ENCODE measurements at regions not wholly inside any gene's neighbourhood (a gene's known extent, or its start where the extent isn't known, plus 50 kb on each side); places are given as distances from the start of the nearest gene placed in this dataset.
"Not testable (repeated sequence)": the region's sequence is repeated elsewhere in the genome, so short reads cannot be mapped to it uniquely, and the experiment has no call there.

DNA sequence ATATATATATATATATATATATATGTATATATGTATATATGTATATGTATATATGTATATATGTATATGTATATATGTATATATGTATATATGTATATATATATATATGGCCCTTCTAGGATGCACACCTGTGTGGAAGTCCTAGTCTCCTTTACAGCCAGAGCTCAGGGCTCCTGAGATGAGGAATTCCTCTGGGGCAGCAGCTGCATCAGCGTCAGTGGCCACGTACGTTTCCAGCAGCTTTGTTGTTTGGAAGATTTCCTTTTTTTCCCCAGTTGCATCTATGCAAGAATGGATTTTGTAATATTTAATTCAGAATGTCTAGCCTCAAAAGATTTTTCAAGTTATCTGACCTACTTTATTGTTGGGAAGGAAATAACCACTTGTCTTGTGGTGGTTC, 68.6 kb downstream of the TNFAIP2 start:
- H3K4me1 Mint-ChIP-seq (ENCODE audit: low read depth), result peaks cover 8% of the 10 kb centered on the region
- peaks cover 20% of the 10 kb centered on the region for H3K27me3 Mint-ChIP-seq (ENCODE audit: low read depth)
- DNase-seq (ENCODE audit: low spot score), result no peak
- TF ChIP-seq CTCF (IDR thresholded peaks at IDR 0.05), result no peak
- no peak overlapping the region for H3K4me3 Mint-ChIP-seq (ENCODE audit: unreplicated experiment)
- H3K9me3 Mint-ChIP-seq (ENCODE audit: low read depth), result peaks cover 2% of the 10 kb centered on the region
- no peaks in the 10 kb centered on the region for H3K36me3 Mint-ChIP-seq (ENCODE audit: low read depth)
- H3K27ac Mint-ChIP-seq (ENCODE audit: unreplicated experiment), result no peak overlapping the region

DNA sequence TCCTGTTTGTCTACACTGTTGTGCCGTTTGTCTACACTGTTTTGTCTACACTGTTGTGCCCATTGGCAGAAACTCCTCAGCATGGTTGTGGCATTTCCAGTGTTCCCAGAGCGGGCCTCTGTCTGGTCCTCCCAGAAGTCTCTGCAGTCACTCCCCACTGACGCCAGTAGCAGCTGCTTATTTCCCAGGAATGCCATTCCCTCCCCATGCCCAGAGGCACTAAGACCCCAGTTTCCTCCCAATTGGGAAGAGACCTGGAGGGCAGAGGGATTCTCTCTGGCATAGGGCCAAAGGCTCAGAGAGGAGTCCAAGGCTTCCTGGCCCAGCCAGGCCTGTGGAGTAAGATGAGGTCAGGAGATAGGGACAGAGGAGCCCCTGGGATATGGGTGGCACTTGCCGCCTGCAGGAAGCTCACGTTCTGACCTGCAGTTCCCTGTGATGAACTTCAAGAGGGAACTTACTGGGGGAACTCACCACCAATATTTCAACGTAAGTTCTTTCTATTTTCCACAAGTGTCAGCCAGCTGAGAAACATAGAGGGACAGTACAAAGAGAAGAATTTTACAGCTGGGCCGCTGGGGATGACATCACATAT, 69.1 kb downstream of the TNFAIP2 start:
- Mint-ChIP-seq H3K36me3 (ENCODE audit: low read depth) (no peaks in the 10 kb centered on the region), H3K27ac (ENCODE audit: unreplicated experiment) (no peak overlapping the region), H3K27me3 (ENCODE audit: low read depth) (peaks cover 15% of the 10 kb centered on the region), H3K4me3 (ENCODE audit: unreplicated experiment) (no peak overlapping the region), H3K9me3 (ENCODE audit: low read depth) (peaks cover 2% of the 10 kb centered on the region), H3K4me1 (ENCODE audit: low read depth) (peaks cover 8% of the 10 kb centered on the region)
- no peak for TF ChIP-seq CTCF (IDR thresholded peaks at IDR 0.05)
- no peak for DNase-seq (ENCODE audit: low spot score)

DNA sequence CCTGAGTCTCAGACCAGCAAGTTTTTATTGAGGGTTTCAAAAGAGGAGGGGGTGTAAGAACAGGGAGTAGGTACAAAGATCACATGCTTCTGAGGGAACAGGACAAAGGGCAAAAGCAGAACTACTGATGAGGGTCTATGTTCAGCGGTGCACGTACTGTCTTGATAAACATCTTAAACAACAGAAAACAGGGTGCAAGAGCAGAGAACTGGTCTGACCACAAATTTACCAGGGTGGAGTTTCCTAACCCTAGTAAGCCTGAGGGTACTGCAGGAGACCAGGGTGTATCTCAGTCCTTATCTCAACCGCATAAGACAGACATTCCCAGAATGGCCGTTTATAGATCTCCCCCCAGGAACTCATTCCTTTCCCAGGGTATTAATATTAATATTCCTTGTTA, 69.6 kb downstream of the TNFAIP2 start:
- not testable (repeated sequence) for H3K27ac Mint-ChIP-seq (ENCODE audit: unreplicated experiment); DNase-seq (ENCODE audit: low spot score); H3K9me3 Mint-ChIP-seq (ENCODE audit: low read depth); H3K4me1 Mint-ChIP-seq (ENCODE audit: low read depth); H3K36me3 Mint-ChIP-seq (ENCODE audit: low read depth); H3K4me3 Mint-ChIP-seq (ENCODE audit: unreplicated experiment)
- H3K27me3 Mint-ChIP-seq (ENCODE audit: low read depth), result peaks cover 12% of the 10 kb centered on the region

GRCh38 chr14:103193491-103193890, 70.2 kb downstream of the TNFAIP2 start:
- DNase-seq (ENCODE audit: low spot score); H3K4me1 Mint-ChIP-seq (ENCODE audit: low read depth); H3K36me3 Mint-ChIP-seq (ENCODE audit: low read depth); H3K4me3 Mint-ChIP-seq (ENCODE audit: unreplicated experiment); H3K9me3 Mint-ChIP-seq (ENCODE audit: low read depth); H3K27ac Mint-ChIP-seq (ENCODE audit: unreplicated experiment): not testable (repeated sequence)
- H3K27me3 Mint-ChIP-seq (ENCODE audit: low read depth), result peaks cover 11% of the 10 kb centered on the region

DNA sequence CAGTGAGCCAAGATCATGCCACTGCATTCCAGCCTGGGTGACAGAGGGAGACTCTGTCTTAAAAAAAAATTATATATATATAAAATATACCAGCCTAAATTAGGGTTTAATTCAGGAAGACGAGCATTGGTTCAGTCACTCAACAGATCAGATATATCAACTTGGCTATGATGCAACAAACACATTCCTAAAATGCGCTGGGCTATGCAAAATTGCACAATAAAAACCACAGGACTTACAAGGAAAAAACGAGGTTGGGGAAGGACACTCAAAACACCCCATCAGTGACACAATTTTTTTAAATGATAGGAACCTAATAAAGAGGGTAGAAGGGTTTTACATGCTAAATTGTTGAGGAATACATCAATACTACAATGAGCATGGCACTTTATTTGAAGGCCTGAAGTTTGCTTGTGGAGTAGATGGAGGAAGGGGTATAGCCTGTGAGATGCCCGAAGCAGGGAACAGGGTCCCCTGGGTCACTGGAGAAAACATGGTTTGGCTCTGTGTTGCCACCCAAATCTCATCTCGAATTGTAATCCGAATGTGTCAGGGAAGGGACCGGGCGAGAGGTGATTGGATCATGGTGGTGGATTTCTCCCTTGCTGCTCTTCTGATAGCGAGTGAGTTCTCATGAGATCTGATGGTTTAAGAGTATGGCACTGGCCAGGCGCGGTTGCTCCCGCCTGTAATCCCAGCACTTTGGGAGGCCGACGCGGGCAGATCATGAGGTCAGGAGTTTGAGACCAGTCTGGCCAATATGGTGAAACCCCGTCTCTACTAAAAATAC, 71.2 kb downstream of the TNFAIP2 start:
- peaks cover 2% of the 10 kb centered on the region for H3K9me3 Mint-ChIP-seq (ENCODE audit: low read depth)
- H3K27me3 Mint-ChIP-seq (ENCODE audit: low read depth), result peaks cover 9% of the 10 kb centered on the region
- H3K4me3 Mint-ChIP-seq (ENCODE audit: unreplicated experiment), result no peak overlapping the region
- no peak for DNase-seq (ENCODE audit: low spot score)
- no peak overlapping the region for H3K27ac Mint-ChIP-seq (ENCODE audit: unreplicated experiment)
- H3K4me1 Mint-ChIP-seq (ENCODE audit: low read depth), result peaks cover 8% of the 10 kb centered on the region
- no peaks in the 10 kb centered on the region for H3K36me3 Mint-ChIP-seq (ENCODE audit: low read depth)
- no peak for TF ChIP-seq CTCF (IDR thresholded peaks at IDR 0.05)

DNA sequence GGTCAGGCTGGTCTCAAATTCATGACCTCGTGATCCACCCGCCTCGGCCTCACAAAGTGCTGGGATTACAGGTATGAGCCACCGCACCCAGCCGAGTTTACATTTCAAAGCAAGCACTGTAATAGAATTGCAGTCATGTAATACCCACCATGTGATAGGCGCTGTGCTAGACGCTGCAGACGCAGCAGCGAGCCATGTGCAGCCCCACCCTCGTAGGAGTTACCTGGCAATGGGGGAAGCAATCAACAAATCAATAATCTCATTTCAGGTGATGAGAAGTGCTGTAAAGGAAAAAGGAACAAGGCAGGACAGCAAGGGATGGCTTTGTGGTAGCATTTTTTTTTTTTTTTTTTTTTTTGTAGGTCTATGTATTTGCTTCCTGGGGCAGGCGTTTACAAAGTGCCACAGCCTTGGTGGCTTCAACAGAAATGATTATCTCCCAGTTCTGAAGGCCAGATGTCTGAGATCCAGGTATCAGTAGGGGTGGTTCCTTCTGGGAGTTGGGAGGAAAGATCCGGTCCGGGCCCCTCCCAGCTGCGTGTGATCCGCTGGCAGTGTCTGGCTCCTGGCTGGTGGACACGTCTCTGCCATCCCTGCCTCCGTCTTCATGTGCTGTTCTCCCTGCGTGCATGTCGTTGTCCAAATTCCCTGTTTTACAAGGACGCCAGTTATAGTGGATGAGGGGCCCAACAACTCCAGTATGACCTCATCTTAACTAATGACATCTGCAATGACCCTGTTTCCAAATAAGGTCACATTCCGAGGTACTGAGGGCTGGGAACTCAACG, 72.8 kb downstream of the TNFAIP2 start:
- no peaks in the 10 kb centered on the region for H3K27me3 Mint-ChIP-seq (ENCODE audit: low read depth)
- no peaks in the 10 kb centered on the region for H3K36me3 Mint-ChIP-seq (ENCODE audit: low read depth)
- peaks cover 2% of the 10 kb centered on the region for H3K9me3 Mint-ChIP-seq (ENCODE audit: low read depth)
- no peak overlapping the region for H3K27ac Mint-ChIP-seq (ENCODE audit: unreplicated experiment)
- H3K4me3 Mint-ChIP-seq (ENCODE audit: unreplicated experiment), result no peak overlapping the region
- no peak for DNase-seq (ENCODE audit: low spot score)
- TF ChIP-seq CTCF (IDR thresholded peaks at IDR 0.05), result no peak
- H3K4me1 Mint-ChIP-seq (ENCODE audit: low read depth), result peaks cover 3% of the 10 kb centered on the region

Measured in chondrocyte (in vitro differentiated cells).